SK-N-SH treated with all-trans-retinoic acid at 6 μM for 48 hours (cell line): ENCODE measurements at regions not wholly inside any gene's neighbourhood (a gene's known extent, or its start where the extent isn't known, plus 50 kb on each side); places are given as distances from the start of the nearest gene placed in this dataset.
"Not testable (repeated sequence)": the region's sequence is repeated elsewhere in the genome, so short reads cannot be mapped to it uniquely, and the experiment has no call there.

ENCODE experiments used
- ARNTL ChIP-seq: fragments of 450-650 bp; formaldehyde crosslinking; IDR thresholded peaks from 2 replicates; pipeline ENCODE4 v1.5.0; 2020; ENCODE audit warnings: low read depth, mild to moderate bottlenecking, moderate library complexity, borderline replicate concordance
- BACH2 ChIP-seq: fragments of 250-450 bp; sonication (Bioruptor Pico); IDR thresholded peaks from 2 replicates; pipeline ENCODE4 v1.9.0; 2021; ENCODE audit warnings: mild to moderate bottlenecking, borderline replicate concordance
- CSDC2 ChIP-seq: fragments of 250-450 bp; sonication (Bioruptor Pico); IDR thresholded peaks from 2 replicates; pipeline ENCODE4 v1.5.0; 2020; ENCODE audit warnings: mild to moderate bottlenecking, moderate library complexity
- PPARA ChIP-seq: fragments of 250-450 bp; sonication (Bioruptor Pico); IDR thresholded peaks from 2 replicates; pipeline ENCODE4 v1.5.0; 2020; ENCODE audit warnings: mild to moderate bottlenecking, borderline replicate concordance
- RARB ChIP-seq: fragments of 250-450 bp; sonication (Bioruptor Pico); IDR thresholded peaks from 2 replicates; pipeline ENCODE4 v1.8.0; 2021; ENCODE audit warnings: mild to moderate bottlenecking, moderate library complexity
- TCF4 ChIP-seq: fragments of 250-450 bp; sonication (Bioruptor Pico); IDR thresholded peaks from 2 replicates; pipeline ENCODE4 v1.8.0; 2021; ENCODE audit warnings: mild to moderate bottlenecking, moderate library complexity, borderline replicate concordance
- TOX ChIP-seq: fragments of 250-450 bp; sonication (Bioruptor Pico); IDR thresholded peaks from 2 replicates; pipeline ENCODE4 v1.8.0; 2021; ENCODE audit warnings: mild to moderate bottlenecking, moderate library complexity, borderline replicate concordance
- ZFP30 ChIP-seq: fragments of 450-650 bp; formaldehyde crosslinking; IDR thresholded peaks from 2 replicates; pipeline ENCODE4 v1.5.0; 2022; ENCODE audit warnings: mild to moderate bottlenecking, moderate library complexity
- TF ChIP-seq, protein P1 (sequence below): fragments of 250-450 bp; sonication (Bioruptor Pico); IDR thresholded peaks from 2 replicates; pipeline ENCODE4 v1.8.0; 2020; ENCODE audit warnings: mild to moderate bottlenecking, moderate library complexity, borderline replicate concordance

DNA sequence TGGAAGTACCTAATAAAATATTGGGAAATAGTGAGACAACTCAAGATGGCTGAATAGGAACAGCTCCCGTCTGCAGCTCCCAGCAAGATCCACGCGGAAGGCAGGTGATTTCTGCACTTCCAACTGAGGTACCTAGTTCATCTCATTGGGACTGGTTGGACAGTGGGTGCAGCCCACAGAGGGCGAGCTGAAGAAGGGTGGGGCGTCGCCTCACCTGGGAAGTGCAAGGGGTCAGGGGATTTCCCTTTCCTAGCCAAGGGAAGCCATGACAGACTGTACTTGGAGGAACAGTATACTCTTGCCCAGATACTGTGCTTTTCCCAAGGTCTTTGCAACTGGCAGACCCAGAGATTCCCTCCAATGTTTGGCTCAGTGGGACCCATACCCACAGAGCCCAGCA lies 172.8 kb downstream of the CRPPA start:
- TF ChIP-seq ZFP30 (CRISPR knock-in tag); CSDC2 (CRISPR knock-in tag); TOX; BACH2 (CRISPR knock-in tag); ARNTL (CRISPR knock-in tag); TCF4; PPARA (CRISPR knock-in tag); RARB (CRISPR knock-in tag): not testable (repeated sequence)
- TF ChIP-seq, protein P1, sequence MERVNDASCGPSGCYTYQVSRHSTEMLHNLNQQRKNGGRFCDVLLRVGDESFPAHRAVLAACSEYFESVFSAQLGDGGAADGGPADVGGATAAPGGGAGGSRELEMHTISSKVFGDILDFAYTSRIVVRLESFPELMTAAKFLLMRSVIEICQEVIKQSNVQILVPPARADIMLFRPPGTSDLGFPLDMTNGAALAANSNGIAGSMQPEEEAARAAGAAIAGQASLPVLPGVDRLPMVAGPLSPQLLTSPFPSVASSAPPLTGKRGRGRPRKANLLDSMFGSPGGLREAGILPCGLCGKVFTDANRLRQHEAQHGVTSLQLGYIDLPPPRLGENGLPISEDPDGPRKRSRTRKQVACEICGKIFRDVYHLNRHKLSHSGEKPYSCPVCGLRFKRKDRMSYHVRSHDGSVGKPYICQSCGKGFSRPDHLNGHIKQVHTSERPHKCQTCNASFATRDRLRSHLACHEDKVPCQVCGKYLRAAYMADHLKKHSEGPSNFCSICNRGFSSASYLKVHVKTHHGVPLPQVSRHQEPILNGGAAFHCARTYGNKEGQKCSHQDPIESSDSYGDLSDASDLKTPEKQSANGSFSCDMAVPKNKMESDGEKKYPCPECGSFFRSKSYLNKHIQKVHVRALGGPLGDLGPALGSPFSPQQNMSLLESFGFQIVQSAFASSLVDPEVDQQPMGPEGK (CRISPR knock-in tag): not testable (repeated sequence)
